HG03196 (cell line): ENCODE measurements at regions not wholly inside any gene's neighbourhood (a gene's known extent, or its start where the extent isn't known, plus 50 kb on each side); places are given as distances from the start of the nearest gene placed in this dataset.

Source experiments
- ATAC-seq: cut with Tn5 transposase; IDR thresholded peaks from one replicate; pipeline ENCODE4 v1.9.1; 2021; ENCODE audit not compliant: unreplicated experiment

DNA sequence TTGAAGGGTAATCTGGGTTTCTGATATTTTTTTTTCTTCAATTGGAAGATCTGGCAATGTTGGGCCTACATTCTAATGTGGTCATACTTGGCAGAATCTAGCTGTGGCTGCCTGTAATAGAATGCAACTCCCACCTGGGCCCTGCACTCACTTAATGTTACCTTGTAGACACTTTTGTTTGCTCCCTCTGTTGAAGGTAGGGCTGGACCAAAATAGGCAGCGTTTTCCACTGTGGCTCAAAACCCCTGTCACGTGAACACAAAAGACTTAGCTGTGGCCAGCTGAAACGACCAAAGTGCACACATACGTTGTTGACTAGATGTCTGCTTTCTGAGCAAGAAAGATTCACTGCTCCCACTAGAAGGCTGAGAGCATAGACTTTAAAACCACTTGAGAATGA lies 117.6 kb upstream of the HMHB1 start:
- no peak for ATAC-seq

DNA sequence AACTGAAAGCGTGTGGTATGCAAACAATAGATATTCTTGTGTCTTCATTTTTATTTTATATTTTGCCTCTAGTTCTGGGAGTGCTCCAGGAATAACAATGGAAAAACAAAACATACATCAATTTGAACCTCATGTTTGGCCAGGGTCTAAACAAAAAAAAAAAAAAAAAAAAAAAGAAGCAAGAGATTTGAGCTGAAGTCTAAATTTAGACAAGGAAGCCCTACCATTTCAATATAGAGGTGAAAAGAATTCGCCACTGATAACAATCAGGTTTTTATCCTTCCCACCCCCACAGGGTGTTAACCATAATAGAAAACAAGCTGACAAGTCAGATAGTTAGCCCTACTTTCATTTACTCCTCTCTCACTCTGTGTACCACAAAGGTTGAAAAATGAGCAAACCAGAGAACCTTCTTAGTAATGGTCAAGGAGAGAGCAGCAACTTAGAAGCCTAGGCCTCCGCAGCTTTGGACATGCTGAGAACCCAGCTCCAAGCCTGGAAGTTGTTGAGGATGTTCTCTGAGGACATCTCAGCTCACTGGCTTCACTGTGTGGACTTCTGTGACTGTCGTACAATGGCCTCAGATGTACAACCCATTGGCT lies 118.2 kb upstream of the HMHB1 start:
- no peak for ATAC-seq

DNA sequence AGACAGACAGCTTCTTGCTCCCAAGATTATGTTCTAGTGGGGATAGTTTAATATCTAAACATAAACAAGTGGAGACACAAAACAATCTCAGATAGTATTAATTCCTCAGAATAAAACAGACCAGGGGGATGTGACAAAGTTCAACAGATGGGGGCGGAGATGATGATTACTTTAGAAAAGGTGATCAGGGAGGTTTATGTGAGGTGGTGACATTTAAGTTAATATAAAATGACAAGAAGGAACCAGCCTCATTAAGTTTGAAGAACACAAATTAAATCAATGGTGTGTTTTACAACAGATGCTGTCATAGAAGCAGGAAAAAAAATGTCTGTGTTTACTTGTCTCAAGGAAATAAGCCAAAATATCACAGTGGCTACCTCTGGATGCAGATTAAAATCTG lies 119.6 kb upstream of the HMHB1 start:
- ATAC-seq = no peak

DNA sequence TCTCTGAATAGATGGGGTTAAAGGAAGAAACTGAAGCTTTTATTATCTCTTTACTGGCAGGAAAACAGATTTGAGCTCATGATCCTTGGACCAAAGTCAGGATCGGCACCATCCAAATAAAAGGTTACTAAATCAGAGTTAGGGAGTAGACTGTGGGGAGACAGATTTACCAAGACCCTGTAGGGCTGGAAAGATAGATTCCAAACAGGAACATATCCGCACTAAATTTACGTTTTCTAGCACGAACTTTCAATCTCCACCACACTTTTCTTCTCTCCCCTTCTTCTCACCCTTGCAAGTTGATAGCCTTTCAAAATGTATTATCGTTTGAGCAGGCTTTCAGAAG lies 120.0 kb upstream of the HMHB1 start:
- no peak for ATAC-seq

DNA sequence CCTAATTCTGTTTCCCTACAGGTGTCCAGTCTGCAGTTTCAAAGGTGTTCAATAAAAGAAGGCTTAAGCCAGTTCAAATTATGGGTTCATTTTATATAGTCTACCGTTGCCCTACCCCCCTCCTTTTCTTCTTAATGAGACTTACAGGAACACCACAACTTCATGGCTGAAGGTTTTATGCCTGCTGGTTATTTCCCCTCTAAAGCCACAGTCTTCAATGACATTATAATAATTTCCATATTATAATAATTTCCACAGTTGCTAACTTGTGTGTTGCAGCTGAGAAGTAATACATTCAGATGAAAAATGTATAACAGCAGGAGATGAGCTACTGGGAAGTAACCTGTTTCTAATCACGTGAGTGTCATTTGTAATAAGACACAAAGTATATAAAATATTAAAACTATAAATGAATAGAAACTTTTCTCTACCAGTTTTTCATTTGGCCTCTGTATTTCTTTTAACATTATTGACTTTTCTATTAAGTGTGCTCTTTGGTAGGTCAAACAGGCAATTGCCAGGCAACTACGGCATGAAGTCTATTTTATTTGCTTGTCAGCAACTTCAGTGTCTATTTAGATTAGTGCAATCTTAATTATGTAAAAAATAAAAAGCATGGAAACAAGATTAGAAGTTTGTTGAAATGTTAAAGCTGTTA lies 120.5 kb upstream of the HMHB1 start:
- ATAC-seq = no peak

DNA sequence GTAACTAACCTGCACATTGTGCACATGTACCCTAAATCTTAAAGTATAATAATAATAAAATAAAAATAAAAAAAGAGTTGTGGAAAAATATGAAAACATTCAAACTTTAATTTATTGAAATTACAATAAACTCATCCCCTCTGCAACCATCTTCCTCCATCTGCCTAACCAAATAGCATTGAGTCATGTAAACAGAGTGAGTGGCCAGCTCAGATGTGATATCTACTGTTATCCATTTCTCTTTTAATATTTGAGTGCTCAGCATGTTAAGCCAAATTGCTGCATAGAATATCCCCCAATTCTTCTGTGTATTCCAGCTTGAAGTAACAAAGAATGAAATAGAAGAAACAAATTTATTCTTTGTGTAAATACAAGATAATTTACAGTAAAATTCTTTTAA lies 124.4 kb upstream of the HMHB1 start:
- ATAC-seq = no peak

DNA sequence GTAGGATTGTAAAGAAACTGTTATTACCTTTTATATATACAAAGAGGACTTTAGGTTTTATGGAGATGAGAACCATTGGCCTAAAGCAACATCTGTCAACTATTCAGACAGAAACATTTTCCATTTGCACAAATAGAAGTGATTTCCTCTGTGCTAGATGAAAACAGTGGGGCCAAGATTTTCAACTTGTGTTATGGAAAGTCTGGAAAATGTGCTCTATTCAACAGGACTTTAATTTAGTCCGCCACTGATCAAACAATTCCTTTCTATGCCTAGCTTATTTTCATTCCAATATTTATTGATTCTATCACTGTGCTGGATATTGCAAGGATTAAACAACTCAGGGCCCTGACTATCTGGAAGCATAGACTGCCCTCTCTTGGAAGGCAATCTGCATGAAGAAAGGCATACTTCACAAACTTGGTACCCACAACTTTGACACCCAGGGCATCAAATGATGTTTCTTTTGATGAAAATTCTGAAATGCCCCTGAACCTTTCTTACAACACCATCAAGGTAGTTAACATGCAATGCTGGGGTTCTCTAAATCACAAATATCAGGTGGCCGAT lies 126.6 kb upstream of the HMHB1 start:
- ATAC-seq = no peak

DNA sequence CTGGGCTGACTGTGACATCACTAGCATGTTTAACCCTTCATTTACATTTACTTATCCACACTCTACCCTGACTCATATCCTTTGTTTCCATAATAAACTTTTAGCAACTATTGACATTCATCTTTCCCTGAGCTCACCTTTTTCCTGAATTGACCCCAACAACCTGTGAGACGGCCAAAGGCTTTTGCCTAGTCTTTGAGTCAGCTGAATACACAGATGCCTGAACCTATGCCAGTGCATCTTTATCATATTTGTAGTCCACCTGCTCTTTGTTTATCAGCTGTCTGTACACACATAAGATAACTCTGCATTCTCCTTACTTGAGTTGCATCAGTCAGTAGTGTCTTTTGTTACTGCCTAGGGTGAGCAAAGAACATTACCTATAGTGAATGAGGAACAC lies 128.5 kb upstream of the HMHB1 start:
- no peak for ATAC-seq

DNA sequence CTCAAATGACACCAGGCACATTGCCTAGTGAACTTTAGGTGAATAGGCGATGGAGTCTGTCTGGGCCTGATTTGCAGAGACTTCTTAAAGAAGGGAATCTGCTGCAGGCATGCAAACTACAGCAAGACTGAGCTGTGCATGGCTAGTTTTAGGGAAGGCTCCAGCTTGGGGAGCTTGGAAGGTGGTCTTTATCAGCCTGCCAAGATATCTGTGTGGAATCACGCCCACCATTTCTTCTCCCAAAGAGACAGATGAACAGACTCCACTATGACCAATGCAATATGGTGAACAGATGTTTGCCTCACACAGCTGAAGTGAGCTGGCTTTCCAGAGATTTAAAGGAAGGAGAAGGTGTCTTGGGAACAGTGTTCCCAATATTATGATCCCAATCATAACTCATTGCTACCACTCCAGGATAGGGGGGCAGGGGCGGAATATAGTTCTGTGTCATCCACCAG lies 129.0 kb upstream of the HMHB1 start:
- ATAC-seq = no peak

DNA sequence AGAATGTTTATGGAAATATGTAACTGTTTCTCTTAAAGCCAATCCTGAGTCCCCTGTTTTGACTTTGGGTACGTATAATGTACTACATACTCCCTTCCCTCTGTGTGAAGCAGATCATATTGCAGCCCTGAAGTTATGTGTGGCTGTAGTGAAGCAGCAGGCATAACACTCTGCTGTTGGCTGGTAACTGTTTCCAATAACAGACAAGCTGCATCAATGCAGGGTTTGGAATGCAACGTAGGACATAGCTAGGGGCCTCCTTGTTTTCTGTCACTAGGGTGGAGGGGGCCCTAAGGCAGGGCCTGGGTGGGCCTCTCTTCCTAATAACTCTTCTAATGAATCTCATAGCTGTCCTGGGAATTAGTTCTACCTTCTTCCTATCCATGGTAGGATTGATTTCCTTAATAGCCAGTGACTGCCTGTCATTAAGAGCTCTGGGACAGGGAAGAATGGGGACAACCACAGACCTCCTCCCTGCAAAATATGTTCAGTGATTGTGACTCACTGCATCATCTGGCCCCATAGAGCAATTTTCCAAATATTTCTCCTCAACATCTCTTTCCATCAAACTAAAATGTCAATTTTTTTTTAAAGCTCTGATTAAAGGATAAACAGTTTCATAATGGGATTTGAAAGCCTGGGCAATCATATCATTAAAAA lies 129.6 kb upstream of the HMHB1 start:
- ATAC-seq = no peak

DNA sequence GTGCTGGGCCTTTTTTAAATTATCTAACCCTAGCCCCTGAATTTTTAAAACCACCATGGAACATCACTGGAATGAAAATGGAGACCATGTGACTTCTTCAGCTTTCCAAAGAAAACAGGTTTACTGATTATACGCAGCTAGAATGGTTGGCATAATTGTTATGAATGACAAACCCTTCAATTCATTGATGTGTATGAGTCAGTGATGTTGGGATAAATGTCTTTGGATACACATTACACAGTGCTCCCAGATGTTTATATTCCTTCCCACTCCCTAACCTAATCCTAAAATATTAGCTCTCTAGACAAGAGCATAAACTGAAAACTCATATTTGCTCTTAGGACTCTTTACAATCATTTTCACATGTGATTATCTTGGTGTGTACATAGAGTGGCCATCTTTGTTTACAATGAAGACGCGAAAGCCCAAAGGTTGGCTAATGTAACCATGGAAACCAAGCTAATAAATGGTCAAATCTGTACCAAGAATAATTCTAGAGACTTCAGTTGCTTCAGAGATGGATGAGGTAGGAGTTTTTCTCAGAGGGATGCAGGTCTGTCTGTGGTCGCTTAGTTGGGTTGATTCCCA lies 131.2 kb upstream of the HMHB1 start:
- no peak for ATAC-seq

DNA sequence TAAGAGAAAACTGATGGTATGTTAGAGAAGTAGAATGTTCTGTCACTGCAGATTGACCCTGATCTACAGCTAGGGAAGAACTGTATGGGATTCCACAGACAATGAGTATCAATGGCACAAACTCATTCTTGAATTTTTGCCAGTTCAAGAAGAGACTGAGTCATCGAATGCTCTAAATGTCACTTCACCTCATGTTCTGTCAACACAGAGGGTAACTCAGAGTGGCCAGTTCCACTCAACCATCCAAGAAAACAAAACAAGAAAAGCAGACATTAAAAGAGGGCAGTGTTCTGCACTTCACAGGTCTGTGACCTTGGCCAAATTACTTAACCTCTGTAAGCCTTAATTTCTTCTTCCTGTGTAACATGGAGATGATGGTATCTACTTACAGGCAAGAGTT lies 132.2 kb upstream of the HMHB1 start:
- ATAC-seq = no peak

DNA sequence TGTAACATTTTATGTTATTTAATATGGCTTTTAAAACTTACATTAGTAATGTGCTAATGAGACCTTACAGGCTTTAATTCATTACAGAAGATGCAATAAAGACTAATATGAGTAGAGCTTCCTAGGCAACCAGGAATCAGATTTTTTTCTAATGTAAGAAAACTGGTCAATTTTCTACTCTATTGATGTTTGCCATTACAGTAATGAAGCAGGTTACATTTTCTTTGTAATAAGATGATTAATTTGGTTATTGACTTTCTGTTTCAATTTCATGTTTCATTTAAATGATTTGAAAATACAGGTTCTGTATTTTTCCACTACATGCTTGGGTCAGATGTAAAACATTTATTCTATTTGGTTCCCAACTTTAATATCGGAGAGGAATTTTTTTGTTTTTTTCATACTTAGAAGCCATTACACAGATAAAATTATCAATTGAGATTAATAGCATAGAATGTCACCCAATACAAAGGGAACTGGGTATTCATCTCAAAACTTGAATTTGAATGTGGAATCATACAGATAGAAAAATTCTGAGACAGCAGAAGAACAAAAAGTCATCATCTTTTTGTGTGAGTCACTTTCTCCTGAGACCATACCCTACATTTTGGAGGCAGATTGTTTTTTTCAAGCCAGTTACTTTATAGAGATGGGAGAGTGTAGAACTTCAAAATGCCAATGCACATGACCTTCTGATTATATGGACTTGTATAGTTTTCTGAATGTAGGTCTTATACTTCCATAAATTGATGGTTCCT lies 133.6 kb upstream of the HMHB1 start:
- ATAC-seq = no peak

DNA sequence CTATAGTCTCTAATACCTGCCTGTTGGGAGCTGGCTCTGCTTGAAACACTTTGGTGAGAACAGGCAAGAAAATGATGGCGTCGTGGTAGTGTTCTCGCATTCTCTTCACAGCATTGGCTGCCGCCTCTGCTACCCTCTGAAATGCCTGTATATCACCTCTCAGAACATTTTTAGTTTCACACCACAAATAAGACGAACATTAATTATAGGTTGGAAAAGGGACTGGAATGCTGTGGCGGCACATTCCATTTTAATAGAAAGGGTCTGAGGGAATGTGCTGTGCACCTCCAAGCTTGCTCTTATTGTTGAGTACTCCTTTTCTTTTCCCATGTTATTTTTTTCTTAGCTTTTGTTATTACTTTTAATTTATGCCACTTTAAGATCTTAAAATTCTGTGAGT lies 134.6 kb upstream of the HMHB1 start:
- no peak for ATAC-seq

DNA sequence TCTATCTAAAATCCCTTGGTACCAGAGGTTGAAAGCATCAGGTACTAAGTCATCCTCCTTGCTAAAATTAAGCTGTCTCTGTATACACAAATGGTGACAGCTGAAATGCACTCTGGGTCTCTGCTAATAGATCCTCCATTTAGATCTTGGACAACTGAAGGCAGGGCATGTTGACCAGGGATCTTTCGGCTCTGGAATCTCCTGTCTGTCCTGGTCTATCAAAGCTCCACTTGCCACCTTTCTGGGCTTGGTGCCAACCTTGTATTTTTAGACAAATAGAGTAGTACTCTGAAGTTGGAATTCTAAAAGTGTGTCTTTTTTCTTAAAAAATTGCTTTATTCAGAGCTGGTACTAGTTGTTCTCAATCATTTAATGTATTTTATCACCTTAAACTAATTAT lies 135.2 kb upstream of the HMHB1 start:
- ATAC-seq = no peak

DNA sequence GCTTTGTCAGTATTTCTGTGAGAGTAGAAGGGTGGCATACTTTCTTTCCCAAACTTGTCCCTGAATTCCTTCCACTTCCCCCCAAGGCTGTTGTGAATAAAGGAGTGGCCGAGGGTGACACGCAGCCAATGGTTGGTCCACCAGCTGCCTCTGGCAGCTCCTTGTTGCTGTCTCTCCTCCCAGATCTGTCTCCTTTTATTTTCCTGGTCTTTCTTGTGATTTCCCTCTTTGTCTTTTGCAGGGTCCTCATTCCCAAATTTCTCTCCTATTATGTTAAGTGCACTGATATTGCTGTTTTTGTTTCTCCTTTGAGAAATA lies 137.5 kb upstream of the HMHB1 start:
- no peak for ATAC-seq

DNA sequence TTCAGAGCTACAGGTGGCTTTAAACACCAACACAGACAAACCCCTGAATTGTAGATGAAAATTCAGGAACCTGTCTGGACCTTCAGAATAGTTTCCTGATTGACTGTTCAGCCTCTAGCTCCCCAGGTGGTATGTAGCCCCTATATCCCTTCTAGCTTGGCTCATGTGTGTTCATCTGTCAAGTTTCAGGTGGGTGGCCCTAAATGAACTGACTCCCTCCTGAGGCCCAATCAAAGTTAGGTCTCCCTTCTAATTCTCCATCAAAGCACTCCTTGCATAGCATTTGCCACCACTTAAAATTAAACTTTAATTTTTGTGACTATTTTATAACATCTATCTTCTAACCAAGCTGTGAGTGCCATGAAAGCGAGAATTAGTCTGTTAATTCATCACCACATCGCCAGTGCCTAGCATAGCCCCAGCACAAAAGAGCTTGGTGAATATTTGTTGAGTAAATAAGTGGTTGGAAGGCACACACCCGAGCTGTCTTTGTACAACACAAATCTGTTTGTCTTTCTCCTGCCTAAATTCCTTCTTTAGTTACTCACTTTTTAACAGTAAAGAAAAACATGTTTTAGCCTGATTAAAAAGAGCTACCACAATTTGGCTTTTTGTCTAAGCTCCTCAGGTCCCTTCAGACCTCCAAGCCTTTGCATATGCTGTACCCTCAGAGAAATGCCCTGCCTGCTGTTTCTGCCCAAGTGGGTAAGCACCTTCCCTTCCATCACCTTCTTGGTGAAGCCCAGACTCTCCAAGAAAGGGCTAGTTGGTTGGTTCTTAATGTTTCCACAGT lies 138.1 kb upstream of the HMHB1 start:
- no peak for ATAC-seq

DNA sequence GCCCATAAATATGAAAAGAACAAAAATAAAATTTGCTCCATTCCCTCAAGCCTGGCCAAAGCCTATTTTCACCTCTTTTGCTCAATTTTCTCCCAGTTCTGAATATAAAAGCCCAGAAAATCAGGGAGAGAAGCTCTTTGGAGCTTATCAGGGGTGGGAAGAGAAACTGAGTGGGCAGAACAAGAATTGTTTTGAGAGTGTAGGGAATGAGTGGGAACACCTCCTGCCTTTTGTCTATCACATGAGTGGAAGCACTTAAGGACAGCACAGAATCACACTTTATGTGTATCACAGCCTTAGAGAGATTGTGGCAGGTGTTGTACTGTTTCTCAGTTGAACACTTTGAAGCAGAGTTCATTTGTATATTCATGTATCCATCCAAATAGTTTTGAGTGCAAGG lies 139.2 kb upstream of the HMHB1 start:
- no peak for ATAC-seq

DNA sequence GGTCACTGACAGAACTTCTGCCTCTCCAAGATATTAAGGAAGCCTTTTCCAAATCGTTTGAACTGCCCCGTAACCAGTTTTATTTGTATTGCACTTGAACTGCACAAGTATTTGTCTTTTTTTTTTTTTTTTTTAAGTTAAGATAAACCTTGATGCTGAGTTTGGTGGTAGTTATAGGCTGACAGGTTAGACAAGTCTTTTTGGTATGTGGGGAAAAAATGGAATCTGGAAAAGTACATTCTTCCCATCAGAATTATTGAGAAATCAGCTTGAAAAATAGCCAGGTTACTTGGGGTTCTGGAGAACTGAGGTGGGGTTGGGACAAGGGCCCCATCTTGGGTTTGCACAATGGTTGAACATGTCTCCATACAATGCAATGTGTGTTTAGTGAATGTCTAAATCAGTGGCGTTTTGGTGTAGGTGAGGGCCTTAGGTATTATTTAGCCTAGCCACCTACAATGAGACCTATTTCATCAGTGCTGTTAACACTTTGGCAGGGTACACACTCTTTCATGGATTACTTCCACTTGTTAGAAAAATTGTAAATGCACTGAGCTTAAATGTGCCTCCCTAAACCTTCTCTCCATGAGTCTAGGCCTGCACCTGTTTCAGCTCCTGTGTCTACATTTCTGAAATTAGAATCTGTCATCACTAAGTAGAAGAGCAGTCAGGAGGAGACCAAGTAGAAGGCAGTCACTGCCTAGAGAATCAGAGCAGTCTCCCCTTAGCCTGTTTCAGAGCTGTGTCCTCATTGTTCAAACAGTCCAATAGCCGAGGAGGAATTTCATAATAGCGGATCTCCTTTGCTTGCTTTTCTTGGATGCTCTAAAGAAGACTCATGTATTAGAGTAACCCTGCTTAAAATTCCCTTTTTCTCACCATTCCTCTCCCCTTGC lies 140.0 kb upstream of the HMHB1 start:
- ATAC-seq = no peak

DNA sequence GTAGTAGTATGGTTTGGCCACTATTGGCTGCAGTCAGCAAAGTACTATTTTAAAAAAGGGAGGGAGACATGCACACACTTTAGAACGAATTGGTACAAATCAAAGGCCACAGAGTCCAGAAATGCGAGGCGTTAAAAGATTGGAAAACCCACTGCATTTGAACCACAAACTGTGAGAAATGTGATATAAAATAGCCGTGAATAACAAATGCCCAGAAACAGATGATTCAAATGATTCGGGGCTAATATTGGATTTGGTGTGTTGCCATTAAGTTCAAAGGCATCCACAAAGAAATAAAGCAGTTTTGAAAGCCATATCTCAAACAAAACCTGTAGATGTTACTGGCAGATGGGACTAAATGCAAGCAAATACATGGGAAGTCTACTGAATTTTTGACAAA lies 140.9 kb upstream of the HMHB1 start:
- ATAC-seq = no peak
